ENCODE measurements at regions not wholly inside any gene's neighbourhood (a gene's known extent, or its start where the extent isn't known, plus 50 kb on each side); places are given as distances from the start of the nearest gene placed in this dataset.

DNA sequence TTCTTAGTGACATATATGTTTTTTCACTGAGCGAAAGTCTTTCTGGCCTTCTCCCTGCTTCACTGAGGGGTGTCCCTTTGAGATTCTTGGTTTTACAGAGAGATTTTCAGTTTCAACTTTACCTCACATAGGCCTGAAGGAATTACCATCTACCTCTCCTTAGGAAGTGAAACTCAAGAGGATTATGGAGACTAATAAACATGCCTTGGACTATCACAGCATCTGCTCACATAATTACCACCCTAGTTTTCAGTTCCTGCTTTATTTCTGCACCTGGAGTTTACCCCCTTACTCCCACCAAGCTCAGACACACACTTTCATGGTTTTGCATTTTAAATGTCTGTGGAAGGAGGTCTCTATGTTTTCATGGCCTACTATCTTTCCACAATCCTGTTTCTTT is 118.3 kb upstream of the SCAF11 start:
- Histone ChIP-seq H3K36me3 (ENCODE audit: control insufficient read depth, insufficient read depth, low read length) (no peaks in the 10 kb centered on the region), H3K27me3 (replicated peaks; ENCODE audit: control insufficient read depth, insufficient read depth, low read length) (no peaks in the 10 kb centered on the region), H3K4me3 (replicated peaks; ENCODE audit: low read depth, low read length) (no peak overlapping the region)
- TF ChIP-seq, protein P1, sequence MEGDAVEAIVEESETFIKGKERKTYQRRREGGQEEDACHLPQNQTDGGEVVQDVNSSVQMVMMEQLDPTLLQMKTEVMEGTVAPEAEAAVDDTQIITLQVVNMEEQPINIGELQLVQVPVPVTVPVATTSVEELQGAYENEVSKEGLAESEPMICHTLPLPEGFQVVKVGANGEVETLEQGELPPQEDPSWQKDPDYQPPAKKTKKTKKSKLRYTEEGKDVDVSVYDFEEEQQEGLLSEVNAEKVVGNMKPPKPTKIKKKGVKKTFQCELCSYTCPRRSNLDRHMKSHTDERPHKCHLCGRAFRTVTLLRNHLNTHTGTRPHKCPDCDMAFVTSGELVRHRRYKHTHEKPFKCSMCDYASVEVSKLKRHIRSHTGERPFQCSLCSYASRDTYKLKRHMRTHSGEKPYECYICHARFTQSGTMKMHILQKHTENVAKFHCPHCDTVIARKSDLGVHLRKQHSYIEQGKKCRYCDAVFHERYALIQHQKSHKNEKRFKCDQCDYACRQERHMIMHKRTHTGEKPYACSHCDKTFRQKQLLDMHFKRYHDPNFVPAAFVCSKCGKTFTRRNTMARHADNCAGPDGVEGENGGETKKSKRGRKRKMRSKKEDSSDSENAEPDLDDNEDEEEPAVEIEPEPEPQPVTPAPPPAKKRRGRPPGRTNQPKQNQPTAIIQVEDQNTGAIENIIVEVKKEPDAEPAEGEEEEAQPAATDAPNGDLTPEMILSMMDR (IDR thresholded peaks at IDR 0.05; ENCODE audit: insufficient read depth, low read length, poor library complexity, severe bottlenecking): no peak
- peak; percentile 88 for DNase-seq (ENCODE audit: extremely low read depth, insufficient read length)

DNA sequence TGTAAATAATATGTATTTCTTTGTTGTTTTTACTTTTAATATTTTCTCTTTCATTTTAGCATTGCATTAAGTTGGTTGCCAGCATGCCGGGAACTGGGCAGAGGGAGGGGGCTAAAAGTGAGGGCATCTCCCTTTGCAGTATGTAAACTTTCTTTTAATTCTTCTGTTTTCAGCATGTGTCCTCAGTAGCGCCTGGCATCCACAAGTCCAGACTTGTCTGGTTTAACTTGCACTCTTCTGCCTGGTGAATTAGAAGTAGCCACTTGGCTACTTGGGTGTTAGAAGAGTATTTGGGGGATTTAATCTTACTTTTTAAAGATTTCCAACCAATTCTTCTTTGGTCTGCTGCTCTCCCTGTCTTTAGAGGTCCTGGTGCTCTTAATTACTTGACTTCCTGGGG is 117.2 kb upstream of the SCAF11 start:
- H3K4me3 ChIP-seq (replicated peaks; ENCODE audit: low read depth, low read length): no peak overlapping the region
- H3K36me3 ChIP-seq (ENCODE audit: control insufficient read depth, insufficient read depth, low read length): no peaks in the 10 kb centered on the region
- DNase-seq (ENCODE audit: extremely low read depth, insufficient read length): no peak
- H3K27me3 ChIP-seq (replicated peaks; ENCODE audit: control insufficient read depth, insufficient read depth, low read length): no peaks in the 10 kb centered on the region
- TF ChIP-seq, protein P1 (IDR thresholded peaks at IDR 0.05; ENCODE audit: insufficient read depth, low read length, poor library complexity, severe bottlenecking): no peak

DNA sequence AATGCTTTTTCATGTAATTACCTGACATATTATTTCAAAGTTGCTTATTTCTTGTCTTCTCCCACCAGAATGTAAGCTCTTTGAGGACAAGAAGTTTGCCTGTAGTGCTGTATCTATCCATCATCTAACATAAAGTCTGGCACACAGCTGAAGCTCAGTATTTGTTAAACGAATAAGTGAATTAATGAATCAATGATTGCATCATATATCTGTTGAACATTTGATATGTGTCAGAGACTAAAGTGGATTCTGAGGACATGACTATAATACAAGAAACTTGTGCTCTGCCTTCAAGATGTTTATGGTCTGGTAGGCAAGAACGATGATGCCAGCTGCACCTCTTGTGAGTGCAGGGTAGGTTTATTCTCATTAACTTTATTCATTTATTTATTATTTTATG is 115.4 kb upstream of the SCAF11 start:
- DNase-seq (ENCODE audit: extremely low read depth, insufficient read length): no peak
- no peak overlapping the region for H3K4me3 ChIP-seq (replicated peaks; ENCODE audit: low read depth, low read length)
- TF ChIP-seq, protein P1 (IDR thresholded peaks at IDR 0.05; ENCODE audit: insufficient read depth, low read length, poor library complexity, severe bottlenecking): no peak
- H3K27me3 ChIP-seq (replicated peaks; ENCODE audit: control insufficient read depth, insufficient read depth, low read length): no peaks in the 10 kb centered on the region
- no peaks in the 10 kb centered on the region for H3K36me3 ChIP-seq (ENCODE audit: control insufficient read depth, insufficient read depth, low read length)

DNA sequence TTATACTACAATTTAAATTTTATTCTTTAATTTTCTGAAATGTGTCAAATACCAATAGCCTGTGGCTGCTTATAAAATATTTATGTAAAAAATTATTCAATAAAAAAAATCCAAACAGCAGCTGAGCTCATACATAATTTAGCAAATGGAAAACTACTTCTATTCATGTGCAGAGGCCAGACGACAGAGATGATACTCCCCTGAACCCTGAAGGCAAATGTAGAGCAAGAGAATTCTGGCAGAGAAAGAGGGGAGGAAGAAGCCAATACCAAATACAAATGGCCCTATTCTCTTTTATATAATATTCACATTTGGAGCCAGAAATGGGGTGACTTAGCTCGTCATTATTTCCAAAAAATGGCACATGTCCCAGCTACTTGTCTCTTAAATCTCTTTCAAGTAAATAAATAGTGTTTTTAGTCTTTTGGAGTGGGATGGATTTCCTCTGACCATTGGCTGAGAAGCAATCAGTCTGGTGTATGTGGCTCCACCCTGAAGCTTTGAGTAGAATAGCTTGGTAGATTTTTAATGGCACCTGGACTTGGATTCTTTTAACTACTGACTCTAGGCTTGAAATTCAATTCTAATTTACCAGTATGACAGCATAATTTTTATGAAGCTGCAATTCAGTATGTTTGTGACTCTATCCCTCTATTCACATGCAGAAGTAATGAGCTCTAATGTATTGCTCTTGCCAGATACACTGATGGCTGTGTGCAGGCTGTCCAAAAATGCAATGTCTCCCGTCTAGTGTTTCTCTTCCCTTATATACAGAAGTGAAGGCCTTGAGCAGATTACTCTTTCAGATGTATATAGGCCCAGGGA is 113.4 kb upstream of the SCAF11 start:
- Histone ChIP-seq H3K4me3 (replicated peaks; ENCODE audit: low read depth, low read length) (no peak overlapping the region), H3K27me3 (replicated peaks; ENCODE audit: control insufficient read depth, insufficient read depth, low read length) (no peaks in the 10 kb centered on the region), H3K36me3 (ENCODE audit: control insufficient read depth, insufficient read depth, low read length) (no peaks in the 10 kb centered on the region)
- TF ChIP-seq, protein P1 (IDR thresholded peaks at IDR 0.05; ENCODE audit: insufficient read depth, low read length, poor library complexity, severe bottlenecking): no peak
- no peak for DNase-seq (ENCODE audit: extremely low read depth, insufficient read length)

DNA sequence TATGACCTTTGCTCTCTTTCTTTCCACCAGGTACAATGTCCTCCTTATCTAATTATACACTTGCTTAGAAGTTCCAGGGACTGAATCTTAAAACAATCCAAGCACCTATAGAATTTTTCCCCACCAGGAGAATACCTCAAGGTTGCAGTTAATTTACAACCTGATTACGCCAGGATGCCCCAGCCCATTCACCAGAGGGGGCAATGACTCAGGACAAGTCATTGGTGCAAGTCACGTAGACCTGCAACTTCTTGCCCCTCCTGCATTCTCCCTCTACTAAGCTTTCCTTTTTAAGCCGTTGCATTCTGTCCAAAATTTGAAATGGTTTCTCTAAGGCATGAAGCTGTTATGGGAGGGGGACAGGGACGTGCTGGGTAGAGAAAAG is 111.1 kb upstream of the SCAF11 start:
- TF ChIP-seq, protein P1 (IDR thresholded peaks at IDR 0.05; ENCODE audit: insufficient read depth, low read length, poor library complexity, severe bottlenecking): no peak
- no peaks in the 10 kb centered on the region for H3K36me3 ChIP-seq (ENCODE audit: control insufficient read depth, insufficient read depth, low read length)
- no peak for DNase-seq (ENCODE audit: extremely low read depth, insufficient read length)
- no peaks in the 10 kb centered on the region for H3K27me3 ChIP-seq (replicated peaks; ENCODE audit: control insufficient read depth, insufficient read depth, low read length)
- H3K4me3 ChIP-seq (replicated peaks; ENCODE audit: low read depth, low read length): no peak overlapping the region

Measured in GM06990 (cell line).